Lower leg skin (tissue), 3 donors: ENCODE measurements at regions not wholly inside any gene's neighbourhood (a gene's known extent, or its start where the extent isn't known, plus 50 kb on each side); places are given as distances from the start of the nearest gene placed in this dataset.

ENCODE experiments used
- CTCF ChIP-seq, 3 donors: fragments of 450-650 bp; IDR thresholded peaks; one replicate each; pipeline ENCODE4 v1.5.1; 2016; ENCODE audit warnings: antibody characterized with exemption in 3 of 3, mild to moderate bottlenecking in 3 of 3, moderate library complexity in 2 of 3
- POLR2A ChIP-seq, 2 donors: fragments of 450-650 bp; IDR thresholded peaks; one replicate each; pipeline ENCODE4 v1.6.1; 2016 to 2017; ENCODE audit warnings: antibody characterized with exemption in 2 of 2, mild to moderate bottlenecking in 1 of 2, moderate library complexity in 1 of 2

GRCh38 chr4:187432310-187432709 lies 563.3 kb upstream of the ZFP42 start:
- no peak for TF ChIP-seq CTCF (IDR thresholded peaks at IDR 0.05)
- no peak for TF ChIP-seq POLR2A (IDR thresholded peaks at IDR 0.05)
